ENCODE measurements at regions not wholly inside any gene's neighbourhood (a gene's known extent, or its start where the extent isn't known, plus 50 kb on each side); places are given as distances from the start of the nearest gene placed in this dataset.
A peak's percentile ranks its signal among the peaks of the same experiment; 100 is the strongest.

DNA sequence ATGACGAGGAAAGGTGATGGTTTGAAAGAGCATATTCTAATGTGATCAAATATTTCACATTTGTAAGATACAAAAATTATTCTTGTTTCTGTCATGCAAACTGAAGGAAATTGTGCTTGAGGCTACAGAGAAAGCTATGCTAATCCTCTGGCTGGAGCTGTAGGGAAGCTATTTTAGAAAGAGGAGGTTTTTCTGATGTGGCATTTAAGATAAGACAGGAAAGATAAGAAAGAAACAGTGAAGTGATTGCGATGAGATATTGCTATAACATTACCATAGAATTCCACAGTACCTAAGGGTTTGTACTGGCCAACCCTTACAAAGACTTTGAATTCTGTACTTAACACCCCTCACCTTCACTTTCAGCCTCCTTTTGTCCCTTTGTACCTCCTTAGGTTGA, 205.2 kb upstream of the LMCD1 start:
- H3K4me3 ChIP-seq (replicated peaks; ENCODE audit: insufficient read depth, low read length) = no peak overlapping the region
- TF ChIP-seq, protein P1, sequence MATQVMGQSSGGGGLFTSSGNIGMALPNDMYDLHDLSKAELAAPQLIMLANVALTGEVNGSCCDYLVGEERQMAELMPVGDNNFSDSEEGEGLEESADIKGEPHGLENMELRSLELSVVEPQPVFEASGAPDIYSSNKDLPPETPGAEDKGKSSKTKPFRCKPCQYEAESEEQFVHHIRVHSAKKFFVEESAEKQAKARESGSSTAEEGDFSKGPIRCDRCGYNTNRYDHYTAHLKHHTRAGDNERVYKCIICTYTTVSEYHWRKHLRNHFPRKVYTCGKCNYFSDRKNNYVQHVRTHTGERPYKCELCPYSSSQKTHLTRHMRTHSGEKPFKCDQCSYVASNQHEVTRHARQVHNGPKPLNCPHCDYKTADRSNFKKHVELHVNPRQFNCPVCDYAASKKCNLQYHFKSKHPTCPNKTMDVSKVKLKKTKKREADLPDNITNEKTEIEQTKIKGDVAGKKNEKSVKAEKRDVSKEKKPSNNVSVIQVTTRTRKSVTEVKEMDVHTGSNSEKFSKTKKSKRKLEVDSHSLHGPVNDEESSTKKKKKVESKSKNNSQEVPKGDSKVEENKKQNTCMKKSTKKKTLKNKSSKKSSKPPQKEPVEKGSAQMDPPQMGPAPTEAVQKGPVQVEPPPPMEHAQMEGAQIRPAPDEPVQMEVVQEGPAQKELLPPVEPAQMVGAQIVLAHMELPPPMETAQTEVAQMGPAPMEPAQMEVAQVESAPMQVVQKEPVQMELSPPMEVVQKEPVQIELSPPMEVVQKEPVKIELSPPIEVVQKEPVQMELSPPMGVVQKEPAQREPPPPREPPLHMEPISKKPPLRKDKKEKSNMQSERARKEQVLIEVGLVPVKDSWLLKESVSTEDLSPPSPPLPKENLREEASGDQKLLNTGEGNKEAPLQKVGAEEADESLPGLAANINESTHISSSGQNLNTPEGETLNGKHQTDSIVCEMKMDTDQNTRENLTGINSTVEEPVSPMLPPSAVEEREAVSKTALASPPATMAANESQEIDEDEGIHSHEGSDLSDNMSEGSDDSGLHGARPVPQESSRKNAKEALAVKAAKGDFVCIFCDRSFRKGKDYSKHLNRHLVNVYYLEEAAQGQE (IDR thresholded peaks at IDR 0.05; ENCODE audit: insufficient replicate concordance, low read depth) = no peak
- TF ChIP-seq GABPA (IDR thresholded peaks at IDR 0.05; ENCODE audit: low read depth) = no peak
- no peak for TF ChIP-seq POLR2AphosphoS5 (IDR thresholded peaks at IDR 0.05; ENCODE audit: low read depth)
- TF ChIP-seq, protein P2, sequence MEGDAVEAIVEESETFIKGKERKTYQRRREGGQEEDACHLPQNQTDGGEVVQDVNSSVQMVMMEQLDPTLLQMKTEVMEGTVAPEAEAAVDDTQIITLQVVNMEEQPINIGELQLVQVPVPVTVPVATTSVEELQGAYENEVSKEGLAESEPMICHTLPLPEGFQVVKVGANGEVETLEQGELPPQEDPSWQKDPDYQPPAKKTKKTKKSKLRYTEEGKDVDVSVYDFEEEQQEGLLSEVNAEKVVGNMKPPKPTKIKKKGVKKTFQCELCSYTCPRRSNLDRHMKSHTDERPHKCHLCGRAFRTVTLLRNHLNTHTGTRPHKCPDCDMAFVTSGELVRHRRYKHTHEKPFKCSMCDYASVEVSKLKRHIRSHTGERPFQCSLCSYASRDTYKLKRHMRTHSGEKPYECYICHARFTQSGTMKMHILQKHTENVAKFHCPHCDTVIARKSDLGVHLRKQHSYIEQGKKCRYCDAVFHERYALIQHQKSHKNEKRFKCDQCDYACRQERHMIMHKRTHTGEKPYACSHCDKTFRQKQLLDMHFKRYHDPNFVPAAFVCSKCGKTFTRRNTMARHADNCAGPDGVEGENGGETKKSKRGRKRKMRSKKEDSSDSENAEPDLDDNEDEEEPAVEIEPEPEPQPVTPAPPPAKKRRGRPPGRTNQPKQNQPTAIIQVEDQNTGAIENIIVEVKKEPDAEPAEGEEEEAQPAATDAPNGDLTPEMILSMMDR (IDR thresholded peaks at IDR 0.05; ENCODE audit: insufficient read depth, low read length) = no peak
- no peak for TF ChIP-seq SPI1 (IDR thresholded peaks at IDR 0.05; ENCODE audit: borderline replicate concordance, low read depth)
- no peak overlapping the region for H3K27ac ChIP-seq (replicated peaks)

DNA sequence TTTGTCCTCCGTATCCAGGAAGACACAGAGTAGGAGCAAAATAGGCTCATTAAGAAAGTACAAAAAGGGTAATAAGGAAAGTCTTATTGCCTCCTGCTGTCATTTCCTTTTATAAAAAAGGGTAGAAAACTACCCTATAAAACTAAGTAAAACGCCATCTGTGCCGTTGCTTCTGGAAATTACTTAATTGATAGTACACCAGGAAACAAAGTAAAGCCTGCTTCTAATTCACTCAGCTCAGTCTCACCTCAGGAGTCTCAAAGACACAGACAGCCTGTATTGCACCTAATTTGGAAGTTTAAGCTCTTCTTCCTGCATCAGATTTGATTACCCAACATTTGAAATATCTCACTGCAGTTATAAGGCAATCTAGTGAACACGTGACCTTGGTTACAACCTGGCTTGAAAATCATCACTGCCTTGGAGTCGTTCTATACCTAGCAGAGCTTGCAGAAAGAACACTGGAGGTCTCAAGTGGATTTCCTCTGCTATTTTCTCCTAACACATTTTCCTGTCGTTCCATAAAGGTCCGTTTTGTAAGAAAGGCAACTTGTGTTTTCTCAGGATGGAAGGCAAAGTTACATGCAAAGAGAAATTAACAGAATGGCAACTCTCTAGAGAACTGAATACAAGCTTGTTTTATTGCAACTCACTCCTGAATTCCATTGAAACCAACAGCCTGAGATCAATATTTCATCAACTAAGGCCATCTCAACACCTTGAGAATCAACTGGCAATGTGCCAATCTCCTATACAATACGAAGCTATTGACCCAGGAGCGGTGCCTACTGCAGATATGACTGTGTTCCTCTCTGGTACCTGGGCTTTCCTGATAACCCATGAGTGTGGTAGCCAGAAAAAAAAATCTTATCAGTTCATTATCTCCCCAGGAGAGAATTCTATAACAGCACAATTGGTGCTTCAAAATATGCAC, 203.3 kb upstream of the LMCD1 start:
- DNase-seq (ENCODE audit: low read depth in 1 of 2, low spot score in 1 of 2) = no peak
- H3K4me3 ChIP-seq (replicated peaks; ENCODE audit: insufficient read depth, low read length) = no peak overlapping the region
- TF ChIP-seq POLR2AphosphoS5 (IDR thresholded peaks at IDR 0.05; ENCODE audit: low read depth) = no peak
- H3K27me3 ChIP-seq (ENCODE audit: insufficient read depth, poor library complexity, severe bottlenecking) = no peaks in the 10 kb centered on the region
- H3K27ac ChIP-seq (replicated peaks) = no peak overlapping the region

More for the DNA sequence above, 205.2 kb upstream of the LMCD1 start:
- H3K27me3 ChIP-seq (ENCODE audit: insufficient read depth, poor library complexity, severe bottlenecking) = no peaks in the 10 kb centered on the region
- DNase-seq (ENCODE audit: low read depth in 1 of 2, low spot score in 1 of 2) = no peak

DNA sequence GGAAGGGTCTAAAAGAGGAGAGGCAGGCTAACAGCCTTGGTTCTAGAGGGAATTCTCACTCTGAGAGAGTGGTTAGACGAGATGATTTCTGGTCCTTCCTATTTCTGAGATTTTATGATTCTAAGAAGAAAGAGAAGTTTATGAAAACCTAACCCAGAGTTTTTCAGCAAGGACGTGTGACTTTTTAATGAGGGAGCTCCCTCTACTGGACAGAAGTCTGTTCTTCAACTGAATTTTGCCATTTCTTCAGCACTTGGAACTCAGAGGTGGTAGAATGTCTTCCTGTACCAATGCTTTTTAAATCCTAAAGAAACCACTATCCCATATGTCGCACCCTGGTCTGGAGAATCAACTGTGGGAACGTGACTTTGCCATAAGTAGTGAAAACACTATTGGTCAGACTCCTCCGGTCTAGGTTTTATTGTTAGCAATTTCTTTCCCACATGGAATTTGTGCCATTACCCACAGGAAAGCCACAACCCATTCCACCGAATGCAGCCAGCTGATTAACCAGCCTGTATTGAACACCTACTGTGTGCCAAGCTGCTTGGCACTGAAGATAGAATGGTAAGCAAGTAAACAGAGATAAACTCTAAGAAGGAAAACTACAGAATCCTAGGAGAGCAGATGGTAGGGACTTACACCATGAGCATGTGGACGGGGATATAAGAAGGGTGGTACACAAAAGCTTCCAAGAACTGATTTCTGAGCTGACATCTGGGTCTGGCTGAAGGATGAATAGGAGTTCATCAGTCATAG, 199.5 kb upstream of the LMCD1 start:
- Histone ChIP-seq H3K27me3 (ENCODE audit: insufficient read depth, poor library complexity, severe bottlenecking) (no peaks in the 10 kb centered on the region), H3K27ac (replicated peaks) (no peak overlapping the region), H3K4me3 (replicated peaks; ENCODE audit: insufficient read depth, low read length) (no peak overlapping the region)
- TF ChIP-seq, protein P1 (IDR thresholded peaks at IDR 0.05; ENCODE audit: insufficient replicate concordance, low read depth) = no peak
- TF ChIP-seq, protein P2 (IDR thresholded peaks at IDR 0.05; ENCODE audit: insufficient read depth, low read length) = peak; percentile 11
- peak in 1 of 2 experiments; percentile 13 for DNase-seq (ENCODE audit: low read depth in 1 of 2, low spot score in 1 of 2)

DNA sequence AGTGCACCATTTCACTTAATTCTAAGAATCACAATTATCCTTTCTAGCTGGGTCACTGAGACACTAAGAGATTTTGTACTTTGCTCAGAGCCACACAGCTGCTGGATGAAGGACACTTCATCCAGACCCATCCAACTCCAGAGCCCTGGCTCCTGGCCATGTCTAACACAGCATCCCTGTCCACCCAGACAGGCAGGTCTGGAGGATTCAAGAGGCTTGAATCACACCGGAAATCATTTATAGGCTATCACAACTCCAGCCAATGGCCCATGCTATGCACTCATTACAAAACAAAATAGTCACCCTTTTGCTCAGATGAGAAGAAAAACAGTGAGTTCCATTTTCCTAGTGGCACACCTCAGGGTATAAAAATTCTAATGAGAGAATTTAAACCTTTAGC, 198.2 kb upstream of the LMCD1 start:
- DNase-seq (ENCODE audit: low read depth in 1 of 2, low spot score in 1 of 2) = no peak
- Histone ChIP-seq H3K27me3 (ENCODE audit: insufficient read depth, poor library complexity, severe bottlenecking) (no peaks in the 10 kb centered on the region), H3K4me3 (replicated peaks; ENCODE audit: insufficient read depth, low read length) (no peak overlapping the region), H3K27ac (replicated peaks) (no peak overlapping the region)
- no peak for TF ChIP-seq SPI1 (IDR thresholded peaks at IDR 0.05; ENCODE audit: borderline replicate concordance, low read depth)

Data from HL-60 (cell line).